SK-N-SH treated with all-trans-retinoic acid at 6 μM for 48 hours (cell line): ENCODE measurements at regions not wholly inside any gene's neighbourhood (a gene's known extent, or its start where the extent isn't known, plus 50 kb on each side); places are given as distances from the start of the nearest gene placed in this dataset.

Source experiments
- ATAC-seq: fragments of 200-7000 bp; cut with Tn5 transposase; 3 replicates; pipeline ENCODE4 v1.9.1; 2020; ENCODE audit warnings: mild to moderate bottlenecking, moderate library complexity
- ARNTL ChIP-seq: fragments of 450-650 bp; formaldehyde crosslinking; IDR thresholded peaks from 2 replicates; pipeline ENCODE4 v1.5.0; 2020; ENCODE audit warnings: low read depth, mild to moderate bottlenecking, moderate library complexity, borderline replicate concordance
- BACH2 ChIP-seq: fragments of 250-450 bp; sonication (Bioruptor Pico); IDR thresholded peaks from 2 replicates; pipeline ENCODE4 v1.9.0; 2021; ENCODE audit warnings: mild to moderate bottlenecking, borderline replicate concordance
- CSDC2 ChIP-seq: fragments of 250-450 bp; sonication (Bioruptor Pico); IDR thresholded peaks from 2 replicates; pipeline ENCODE4 v1.5.0; 2020; ENCODE audit warnings: mild to moderate bottlenecking, moderate library complexity
- CSRNP3 ChIP-seq: fragments of 250-450 bp; sonication (Bioruptor Pico); IDR thresholded peaks from 2 replicates; pipeline ENCODE4 v1.5.1; 2021; ENCODE audit warnings: mild to moderate bottlenecking, moderate library complexity
- ESRRG ChIP-seq: fragments of 250-450 bp; sonication (Bioruptor Pico); IDR thresholded peaks from 2 replicates; pipeline ENCODE4 v1.6.1; 2021; ENCODE audit warnings: mild to moderate bottlenecking
- GLIS3 ChIP-seq: fragments of 250-450 bp; sonication (Bioruptor Pico); IDR thresholded peaks from 2 replicates; pipeline ENCODE4 v1.5.0; 2020; ENCODE audit warnings: mild to moderate bottlenecking, moderate library complexity
- ISL1 ChIP-seq: fragments of 250-450 bp; sonication (Bioruptor Pico); IDR thresholded peaks from 2 replicates; pipeline ENCODE4 v2.1.2; 2022; ENCODE audit warnings: mild to moderate bottlenecking, moderate library complexity
- OSR1 ChIP-seq: fragments of 250-450 bp; sonication (Bioruptor Pico); IDR thresholded peaks from 2 replicates; pipeline ENCODE4 v1.8.0; 2022; ENCODE audit warnings: moderate library complexity, mild to moderate bottlenecking, inconsistent platforms
- POU6F1 ChIP-seq: fragments of 250-450 bp; sonication (Bioruptor Pico); IDR thresholded peaks from 2 replicates; pipeline ENCODE4 v1.8.0; 2021; ENCODE audit warnings: low read depth, mild to moderate bottlenecking, moderate library complexity, borderline replicate concordance
- PPARA ChIP-seq: fragments of 250-450 bp; sonication (Bioruptor Pico); IDR thresholded peaks from 2 replicates; pipeline ENCODE4 v1.5.0; 2020; ENCODE audit warnings: mild to moderate bottlenecking, borderline replicate concordance
- RARB ChIP-seq: fragments of 250-450 bp; sonication (Bioruptor Pico); IDR thresholded peaks from 2 replicates; pipeline ENCODE4 v1.8.0; 2021; ENCODE audit warnings: mild to moderate bottlenecking, moderate library complexity
- SNAI2 ChIP-seq: fragments of 250-450 bp; sonication (Bioruptor Pico); IDR thresholded peaks from 2 replicates; pipeline ENCODE4 v1.5.0; 2020; ENCODE audit warnings: mild to moderate bottlenecking, moderate library complexity
- TCF4 ChIP-seq: fragments of 250-450 bp; sonication (Bioruptor Pico); IDR thresholded peaks from 2 replicates; pipeline ENCODE4 v1.8.0; 2021; ENCODE audit warnings: mild to moderate bottlenecking, moderate library complexity, borderline replicate concordance
- TSHZ2 ChIP-seq: fragments of 250-450 bp; sonication (Bioruptor Pico); IDR thresholded peaks from 2 replicates; pipeline ENCODE4 v1.5.0; 2020; ENCODE audit warnings: mild to moderate bottlenecking, moderate library complexity
- ZC3H10 ChIP-seq: fragments of 250-450 bp; sonication (Bioruptor Pico); IDR thresholded peaks from 2 replicates; pipeline ENCODE4 v1.5.1; 2021; ENCODE audit warnings: mild to moderate bottlenecking, moderate library complexity
- ZFP3 ChIP-seq: fragments of 250-450 bp; sonication (Bioruptor Pico); IDR thresholded peaks from 2 replicates; pipeline ENCODE4 v1.5.0; 2020; ENCODE audit warnings: mild to moderate bottlenecking, moderate library complexity
- ZFP30 ChIP-seq: fragments of 450-650 bp; formaldehyde crosslinking; IDR thresholded peaks from 2 replicates; pipeline ENCODE4 v1.5.0; 2022; ENCODE audit warnings: mild to moderate bottlenecking, moderate library complexity
- ZNF8 ChIP-seq: fragments of 450-650 bp; formaldehyde crosslinking; IDR thresholded peaks from 2 replicates; pipeline ENCODE4 v1.5.0; 2020; ENCODE audit warnings: mild to moderate bottlenecking, moderate library complexity
- TF ChIP-seq, protein P1 (sequence below): fragments of 250-450 bp; sonication (Bioruptor Pico); IDR thresholded peaks from 2 replicates; pipeline ENCODE4 v1.5.1; 2020; ENCODE audit warnings: low read depth, mild to moderate bottlenecking, moderate library complexity

DNA sequence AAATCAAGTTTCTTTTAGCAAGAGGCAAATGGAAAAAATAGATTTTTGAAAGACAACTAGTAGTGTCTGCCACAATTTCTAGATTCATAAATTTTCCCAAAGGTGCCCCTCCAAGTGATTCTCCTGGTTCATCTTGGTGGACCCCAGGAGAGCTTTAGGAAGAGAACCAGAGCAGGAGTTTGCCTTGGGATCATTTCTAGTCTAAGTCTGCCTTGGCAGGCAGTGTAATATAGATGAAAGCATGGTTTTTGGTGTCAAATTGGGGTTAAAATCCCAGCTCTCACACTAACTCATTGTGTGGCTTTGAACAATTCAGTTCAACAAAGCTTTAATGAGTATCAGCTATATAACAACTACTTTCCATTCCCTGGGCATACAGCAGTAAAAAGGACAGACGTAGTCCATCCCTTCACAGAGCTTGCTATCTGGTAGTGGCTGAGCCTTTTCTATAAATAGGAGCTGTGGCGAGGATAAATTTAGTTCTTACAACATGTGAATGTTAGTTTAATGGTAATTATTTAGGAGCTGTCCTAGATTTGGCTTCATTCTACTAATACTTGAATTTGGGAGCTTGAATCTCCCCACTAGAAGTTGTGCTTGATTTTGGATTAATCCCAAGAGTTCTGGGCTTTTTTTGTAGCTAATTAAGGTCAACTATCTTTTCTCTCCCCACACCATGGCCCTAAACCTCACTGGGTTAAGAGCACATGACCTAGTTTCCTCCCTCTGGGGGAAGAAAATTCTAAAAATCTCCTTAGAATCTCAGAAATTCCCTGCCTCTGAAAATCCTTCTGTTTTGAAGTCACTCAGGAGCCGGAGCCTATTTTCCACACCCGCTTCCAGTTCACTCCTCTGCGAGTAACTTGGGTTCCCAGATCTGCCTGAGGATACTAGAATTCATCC, 197.8 kb downstream of the PCSK1 start (continued):
- TF ChIP-seq BACH2 (CRISPR knock-in tag) (no peak), ZNF8 (CRISPR knock-in tag) (no peak)
- TF ChIP-seq, protein P1, sequence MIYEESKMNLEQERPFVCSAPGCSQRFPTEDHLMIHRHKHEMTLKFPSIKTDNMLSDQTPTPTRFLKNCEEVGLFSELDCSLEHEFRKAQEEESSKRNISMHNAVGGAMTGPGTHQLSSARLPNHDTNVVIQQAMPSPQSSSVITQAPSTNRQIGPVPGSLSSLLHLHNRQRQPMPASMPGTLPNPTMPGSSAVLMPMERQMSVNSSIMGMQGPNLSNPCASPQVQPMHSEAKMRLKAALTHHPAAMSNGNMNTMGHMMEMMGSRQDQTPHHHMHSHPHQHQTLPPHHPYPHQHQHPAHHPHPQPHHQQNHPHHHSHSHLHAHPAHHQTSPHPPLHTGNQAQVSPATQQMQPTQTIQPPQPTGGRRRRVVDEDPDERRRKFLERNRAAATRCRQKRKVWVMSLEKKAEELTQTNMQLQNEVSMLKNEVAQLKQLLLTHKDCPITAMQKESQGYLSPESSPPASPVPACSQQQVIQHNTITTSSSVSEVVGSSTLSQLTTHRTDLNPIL (CRISPR knock-in tag), result no peak
- TF ChIP-seq, all 23 proteins: peak for 0

- TF ChIP-seq TCF4 (CRISPR knock-in tag) (no peak), CSRNP3 (CRISPR knock-in tag) (no peak), ZFP30 (CRISPR knock-in tag) (no peak)
- ATAC-seq, result no peak
These were observed 200.4 kb downstream of the PCSK1 start for GRCh38 chr5:96232602-96233001.

DNA sequence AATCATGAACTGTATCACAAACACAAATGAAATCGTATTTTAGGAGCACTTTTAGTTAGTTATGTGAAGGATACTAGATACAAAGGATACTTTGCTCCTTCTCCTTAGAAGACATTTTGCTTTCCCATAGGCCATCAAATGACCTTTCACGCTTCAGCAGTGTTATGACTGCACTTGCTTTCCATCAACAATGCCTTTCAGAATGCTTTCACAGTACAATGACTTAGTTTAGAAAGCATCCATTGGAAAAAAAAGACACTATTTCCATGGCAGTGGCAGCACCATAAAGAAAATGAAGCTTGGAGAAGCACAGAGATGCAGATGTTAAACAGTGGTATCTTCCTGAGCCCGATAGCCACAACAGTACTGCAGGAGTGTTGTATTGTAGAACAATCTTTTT, 203.9 kb downstream of the PCSK1 start:
- no peak for ATAC-seq

DNA sequence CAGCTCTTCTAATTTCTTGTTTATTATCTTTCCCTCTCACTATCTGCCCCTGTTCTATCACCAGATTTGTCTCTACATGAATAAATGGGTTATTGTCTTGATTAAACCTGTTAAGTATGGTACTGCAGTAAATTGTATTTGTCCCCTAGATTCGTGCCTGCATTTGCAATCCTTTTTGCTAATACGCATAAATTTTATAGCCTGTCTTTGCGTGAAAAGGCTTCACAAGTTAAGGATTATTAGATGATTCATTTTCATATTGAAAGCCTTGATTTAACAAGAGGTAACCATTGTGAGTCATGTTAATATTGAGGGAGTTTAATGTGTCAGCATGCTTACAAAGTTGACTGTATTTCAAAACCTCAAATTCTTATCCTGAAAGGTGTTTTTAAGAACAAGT, 204.6 kb downstream of the PCSK1 start:
- ATAC-seq, result no peak
- TF ChIP-seq TSHZ2 (CRISPR knock-in tag), result no peak
- no peak for TF ChIP-seq POU6F1 (CRISPR knock-in tag)
- no peak for TF ChIP-seq TCF4 (CRISPR knock-in tag)
- no peak for TF ChIP-seq CSDC2
- no peak for TF ChIP-seq OSR1 (CRISPR knock-in tag)
- TF ChIP-seq SNAI2 (CRISPR knock-in tag), result no peak
- TF ChIP-seq RARB (CRISPR knock-in tag), result no peak
- TF ChIP-seq ZNF8 (CRISPR knock-in tag), result no peak
- TF ChIP-seq ZFP3 (CRISPR knock-in tag), result no peak

More for the DNA sequence above, 203.9 kb downstream of the PCSK1 start:
- TF ChIP-seq ESRRG (CRISPR knock-in tag), result no peak
- no peak for TF ChIP-seq OSR1 (CRISPR knock-in tag)
- no peak for TF ChIP-seq POU6F1 (CRISPR knock-in tag)
- TF ChIP-seq ZFP30 (CRISPR knock-in tag), result no peak
- no peak for TF ChIP-seq CSDC2
- no peak for TF ChIP-seq TCF4 (CRISPR knock-in tag)
- no peak for TF ChIP-seq RARB (CRISPR knock-in tag)
- no peak for TF ChIP-seq GLIS3
- TF ChIP-seq ARNTL (CRISPR knock-in tag), result no peak
- TF ChIP-seq, protein P1 (CRISPR knock-in tag), result no peak
- TF ChIP-seq SNAI2 (CRISPR knock-in tag), result no peak
- no peak for TF ChIP-seq ZC3H10 (CRISPR knock-in tag)
- no peak for TF ChIP-seq CSRNP3 (CRISPR knock-in tag)
- TF ChIP-seq ISL1 (CRISPR knock-in tag), result no peak
- TF ChIP-seq PPARA (CRISPR knock-in tag), result no peak
- TF ChIP-seq ZNF8 (CRISPR knock-in tag), result no peak
